ENCODE measurements at regions not wholly inside any gene's neighbourhood (a gene's known extent, or its start where the extent isn't known, plus 50 kb on each side); places are given as distances from the start of the nearest gene placed in this dataset.

- TF ChIP-seq EZH2phosphoT487 (IDR thresholded peaks at IDR 0.05; ENCODE audit: low read length) = no peak
- no peak for TF ChIP-seq EZH2 (optimal IDR thresholded peaks at IDR 0.05; ENCODE audit: low read depth, low read length)
- TF ChIP-seq CTCF (IDR thresholded peaks at IDR 0.05; ENCODE audit: low read length) = no peak
- no peak overlapping the region for H3K4me2 ChIP-seq (ENCODE audit: low read depth, low read length)
- no peaks in the 10 kb centered on the region for H3F3A ChIP-seq (ENCODE audit: insufficient read depth, low read length)
- H2AFZ ChIP-seq (ENCODE audit: low read length) = no peak overlapping the region
- no peaks in the 10 kb centered on the region for H3K4me1 ChIP-seq (ENCODE audit: low read length)
- H4K20me1 ChIP-seq (ENCODE audit: insufficient read depth, low read length) = no peaks in the 10 kb centered on the region
- no peak for DNase-seq
- no peak overlapping the region for H3K9ac ChIP-seq (ENCODE audit: low read length)
- no peaks in the 10 kb centered on the region for H3K36me3 ChIP-seq (replicated peaks; ENCODE audit: insufficient read depth, low read length)
- no peaks in the 10 kb centered on the region for H3K79me2 ChIP-seq (ENCODE audit: low read length)
- no peak overlapping the region for H3K4me3 ChIP-seq (ENCODE audit: low read length)
- no peaks in the 10 kb centered on the region for H3K9me2 ChIP-seq (replicated peaks; ENCODE audit: insufficient read depth, low read length)
- no peaks in the 10 kb centered on the region for H3K9me3 ChIP-seq (replicated peaks; ENCODE audit: insufficient read depth, low read length)
- H3K27me3 ChIP-seq (replicated peaks; ENCODE audit: insufficient read depth, low read length) = no peaks in the 10 kb centered on the region
- no peak overlapping the region for H3K27ac ChIP-seq (ENCODE audit: low read length)
These were observed 532.1 kb upstream of the JAG1 start for GRCh38 chr20:11205769-11206362.

- no peak overlapping the region for H3K4me2 ChIP-seq (ENCODE audit: low read depth, low read length)
These were observed 534.1 kb upstream of the JAG1 start for GRCh38 chr20:11207749-11208502.

GRCh38 chr20:11210611-11211010, 536.8 kb upstream of the JAG1 start:
- H3K27ac ChIP-seq (ENCODE audit: low read length) = no peak overlapping the region
- H4K20me1 ChIP-seq (ENCODE audit: insufficient read depth, low read length) = no peaks in the 10 kb centered on the region
- no peaks in the 10 kb centered on the region for H3K36me3 ChIP-seq (replicated peaks; ENCODE audit: insufficient read depth, low read length)

More at GRCh38 chr20:11207749-11208502, 534.1 kb upstream of the JAG1 start:
- no peaks in the 10 kb centered on the region for H3K27me3 ChIP-seq (replicated peaks; ENCODE audit: insufficient read depth, low read length)
- no peaks in the 10 kb centered on the region for H3K4me1 ChIP-seq (ENCODE audit: low read length)
- no peak for DNase-seq
- no peak overlapping the region for H3K4me3 ChIP-seq (ENCODE audit: low read length)
- no peak overlapping the region for H3K27ac ChIP-seq (ENCODE audit: low read length)
- no peaks in the 10 kb centered on the region for H3K36me3 ChIP-seq (replicated peaks; ENCODE audit: insufficient read depth, low read length)
- H3K9me2 ChIP-seq (replicated peaks; ENCODE audit: insufficient read depth, low read length) = no peaks in the 10 kb centered on the region
- H4K20me1 ChIP-seq (ENCODE audit: insufficient read depth, low read length) = no peaks in the 10 kb centered on the region
- H3K9me3 ChIP-seq (replicated peaks; ENCODE audit: insufficient read depth, low read length) = no peaks in the 10 kb centered on the region
- no peak overlapping the region for H2AFZ ChIP-seq (ENCODE audit: low read length)
- TF ChIP-seq CTCF (IDR thresholded peaks at IDR 0.05; ENCODE audit: low read length) (no peak), EZH2 (optimal IDR thresholded peaks at IDR 0.05; ENCODE audit: low read depth, low read length) (no peak), EZH2phosphoT487 (IDR thresholded peaks at IDR 0.05; ENCODE audit: low read length) (no peak)
- no peaks in the 10 kb centered on the region for H3K79me2 ChIP-seq (ENCODE audit: low read length)
- H3K9ac ChIP-seq (ENCODE audit: low read length) = no peak overlapping the region
- no peaks in the 10 kb centered on the region for H3F3A ChIP-seq (ENCODE audit: insufficient read depth, low read length)

More at GRCh38 chr20:11210611-11211010, 536.8 kb upstream of the JAG1 start:
- H3K27me3 ChIP-seq (replicated peaks; ENCODE audit: insufficient read depth, low read length) = no peaks in the 10 kb centered on the region
- H3K9me3 ChIP-seq (replicated peaks; ENCODE audit: insufficient read depth, low read length) = no peaks in the 10 kb centered on the region
- H2AFZ ChIP-seq (ENCODE audit: low read length) = no peak overlapping the region
- no peaks in the 10 kb centered on the region for H3K79me2 ChIP-seq (ENCODE audit: low read length)
- H3K9ac ChIP-seq (ENCODE audit: low read length) = no peak overlapping the region
- H3K4me3 ChIP-seq (ENCODE audit: low read length) = no peak overlapping the region
- DNase-seq = no peak
- H3K4me1 ChIP-seq (ENCODE audit: low read length) = no peaks in the 10 kb centered on the region
- H3K4me2 ChIP-seq (ENCODE audit: low read depth, low read length) = no peak overlapping the region
- TF ChIP-seq EZH2 (optimal IDR thresholded peaks at IDR 0.05; ENCODE audit: low read depth, low read length) = no peak
- TF ChIP-seq CTCF (IDR thresholded peaks at IDR 0.05; ENCODE audit: low read length) = no peak
- TF ChIP-seq EZH2phosphoT487 (IDR thresholded peaks at IDR 0.05; ENCODE audit: low read length) = no peak
- H3K9me2 ChIP-seq (replicated peaks; ENCODE audit: insufficient read depth, low read length) = no peaks in the 10 kb centered on the region
- H3F3A ChIP-seq (ENCODE audit: insufficient read depth, low read length) = no peaks in the 10 kb centered on the region
